Neural progenitor cell (in vitro differentiated cells): ENCODE measurements at regions not wholly inside any gene's neighbourhood (a gene's known extent, or its start where the extent isn't known, plus 50 kb on each side); places are given as distances from the start of the nearest gene placed in this dataset.

Experiments
- DNase-seq: peaks from one replicate; pipeline ENCODE4 v3.0.0-alpha.2; 2016; ENCODE audit warnings: low spot score
- H2AFZ ChIP-seq: fragments of 200-600 bp; sonication (generic); replicated peaks from 2 replicates; pipeline ENCODE4 v1.6.1; 2016; ENCODE audit warnings: antibody characterized with exemption
- H3F3A ChIP-seq: fragments of 200-600 bp; sonication (generic); 2 replicates; pipeline ENCODE4 v1.6.1; 2016; ENCODE audit warnings: antibody characterized with exemption, low read depth
- H3K27ac ChIP-seq: fragments of 200-600 bp; sonication (generic); 2 replicates; pipeline ENCODE4 v1.5.1; 2016; ENCODE audit warnings: mild to moderate bottlenecking
- H3K27me3 ChIP-seq: fragments of 200-600 bp; sonication (generic); 2 replicates; pipeline ENCODE4 v1.6.1; 2016; ENCODE audit warnings: mild to moderate bottlenecking, moderate library complexity
- H3K36me3 ChIP-seq: fragments of 200-600 bp; sonication (generic); 2 replicates; pipeline ENCODE4 v1.5.1; 2016
- H3K4me1 ChIP-seq: fragments of 200-600 bp; sonication (generic); 2 replicates; pipeline ENCODE4 v1.6.1; 2016; ENCODE audit warnings: mixed run types
- H3K4me2 ChIP-seq: fragments of 200-600 bp; sonication (generic); 2 replicates; pipeline ENCODE4 v1.6.1; 2016
- H3K4me3 ChIP-seq: fragments of 200-600 bp; sonication (generic); 2 replicates; pipeline ENCODE4 v1.5.1; 2016
- H3K79me2 ChIP-seq: fragments of 200-600 bp; sonication (generic); 2 replicates; pipeline ENCODE4 v1.6.1; 2016; ENCODE audit warnings: low read depth
- H3K9ac ChIP-seq: fragments of 200-600 bp; sonication (generic); 2 replicates; pipeline ENCODE4 v1.6.1; 2016
- H3K9me3 ChIP-seq: fragments of 200-600 bp; sonication (generic); 2 replicates; pipeline ENCODE4 v1.5.1; 2016; ENCODE audit warnings: low read depth
- H4K20me1 ChIP-seq: fragments of 200-600 bp; sonication (generic); 2 replicates; pipeline ENCODE4 v1.6.1; 2016; ENCODE audit warnings: low read depth
- H3K27ac Mint-ChIP-seq: 3 replicates; pipeline ENCODE4 v1.8.0; 2021; ENCODE audit warnings: mixed read lengths
- H3K27me3 Mint-ChIP-seq: 2 replicates; pipeline ENCODE4 v1.8.0; 2022; ENCODE audit warnings: low read depth, mild to moderate bottlenecking, inconsistent platforms, moderate library complexity, mixed read lengths; ENCODE audit not compliant: insufficient read depth
- H3K36me3 Mint-ChIP-seq: 3 replicates; pipeline ENCODE4 v1.8.0; 2021; ENCODE audit warnings: mixed read lengths
- H3K4me1 Mint-ChIP-seq: 3 replicates; pipeline ENCODE4 v1.8.0; 2021; ENCODE audit warnings: mixed read lengths
- H3K4me3 Mint-ChIP-seq: 3 replicates; pipeline ENCODE4 v1.8.0; 2021; ENCODE audit warnings: mild to moderate bottlenecking, moderate library complexity, mixed read lengths
- H3K9me3 Mint-ChIP-seq: 3 replicates; pipeline ENCODE4 v1.8.0; 2020; ENCODE audit warnings: mixed read lengths
- EZH2 ChIP-seq: fragments of 200-600 bp; sonication (generic); IDR thresholded peaks from 2 replicates; pipeline ENCODE4 v1.6.1; 2017; ENCODE audit warnings: antibody characterized with exemption, mild to moderate bottlenecking, moderate library complexity
- EZH2phosphoT487 ChIP-seq: fragments of 200-600 bp; sonication (generic); IDR thresholded peaks from 2 replicates; pipeline ENCODE4 v1.6.1; 2017; ENCODE audit warnings: antibody characterized with exemption
- TF ChIP-seq, protein P1 (sequence below): fragments of 200-600 bp; sonication (generic); IDR thresholded peaks from 2 replicates; pipeline ENCODE4 v1.5.1; 2017; ENCODE audit warnings: antibody characterized with exemption, mild to moderate bottlenecking

DNA sequence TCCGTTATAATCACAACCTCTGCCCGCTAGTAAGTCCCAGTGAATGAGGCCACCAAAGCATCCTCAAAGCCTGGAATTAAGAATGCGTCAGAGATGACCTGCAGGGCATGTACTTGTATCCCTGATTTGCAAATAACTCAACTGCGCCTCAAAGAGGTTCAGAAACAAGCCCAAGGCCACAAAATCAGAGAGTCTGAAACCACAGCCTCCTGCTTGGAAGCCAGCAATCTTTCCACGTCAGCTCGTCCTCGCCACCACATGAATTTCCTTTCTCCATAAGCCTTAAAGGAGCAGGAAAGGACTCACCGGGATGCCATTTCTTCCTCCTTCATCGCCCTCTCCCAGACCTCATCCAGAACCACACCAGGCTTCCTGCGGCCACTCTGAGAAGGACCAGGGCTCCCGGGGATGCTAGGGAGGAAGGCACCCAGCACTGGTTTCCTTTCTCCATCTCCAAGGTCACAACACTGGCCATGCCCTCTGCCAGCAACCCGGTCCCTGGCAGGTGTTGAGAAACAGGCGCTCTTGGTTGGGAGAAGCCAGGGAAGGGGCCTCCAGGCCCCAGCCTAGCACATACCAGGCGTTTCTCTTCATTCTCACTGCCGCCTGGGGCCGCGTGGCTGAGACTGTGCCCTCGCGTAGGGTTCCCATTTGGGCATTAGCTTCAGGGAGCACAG lies 191.2 kb upstream of the DIO3 start:
- Histone ChIP-seq H3K9ac (no peak overlapping the region), H3K4me2 (no peak overlapping the region), H4K20me1 (peaks cover 6% of the 10 kb centered on the region), H3K4me3 (no peak overlapping the region), H3K36me3 (no peaks in the 10 kb centered on the region), H3F3A (peaks cover 10% of the 10 kb centered on the region), H3K79me2 (no peaks in the 10 kb centered on the region), H3K9me3 (no peaks in the 10 kb centered on the region), H3K27me3 (peaks cover 4% of the 10 kb centered on the region), H3K4me1 (peaks cover 34% of the 10 kb centered on the region), H2AFZ (no peak overlapping the region), H3K27ac (no peak overlapping the region)
- Mint-ChIP-seq H3K27me3 (peaks cover 12% of the 10 kb centered on the region), H3K36me3 (no peaks in the 10 kb centered on the region), H3K27ac (no peak overlapping the region), H3K9me3 (peaks cover 2% of the 10 kb centered on the region), H3K4me3 (no peak overlapping the region), H3K4me1 (peaks cover 40% of the 10 kb centered on the region)
- TF ChIP-seq, protein P1, sequence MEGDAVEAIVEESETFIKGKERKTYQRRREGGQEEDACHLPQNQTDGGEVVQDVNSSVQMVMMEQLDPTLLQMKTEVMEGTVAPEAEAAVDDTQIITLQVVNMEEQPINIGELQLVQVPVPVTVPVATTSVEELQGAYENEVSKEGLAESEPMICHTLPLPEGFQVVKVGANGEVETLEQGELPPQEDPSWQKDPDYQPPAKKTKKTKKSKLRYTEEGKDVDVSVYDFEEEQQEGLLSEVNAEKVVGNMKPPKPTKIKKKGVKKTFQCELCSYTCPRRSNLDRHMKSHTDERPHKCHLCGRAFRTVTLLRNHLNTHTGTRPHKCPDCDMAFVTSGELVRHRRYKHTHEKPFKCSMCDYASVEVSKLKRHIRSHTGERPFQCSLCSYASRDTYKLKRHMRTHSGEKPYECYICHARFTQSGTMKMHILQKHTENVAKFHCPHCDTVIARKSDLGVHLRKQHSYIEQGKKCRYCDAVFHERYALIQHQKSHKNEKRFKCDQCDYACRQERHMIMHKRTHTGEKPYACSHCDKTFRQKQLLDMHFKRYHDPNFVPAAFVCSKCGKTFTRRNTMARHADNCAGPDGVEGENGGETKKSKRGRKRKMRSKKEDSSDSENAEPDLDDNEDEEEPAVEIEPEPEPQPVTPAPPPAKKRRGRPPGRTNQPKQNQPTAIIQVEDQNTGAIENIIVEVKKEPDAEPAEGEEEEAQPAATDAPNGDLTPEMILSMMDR, result no peak
- TF ChIP-seq EZH2 (no peak), EZH2phosphoT487 (no peak)
- no peak for DNase-seq

DNA sequence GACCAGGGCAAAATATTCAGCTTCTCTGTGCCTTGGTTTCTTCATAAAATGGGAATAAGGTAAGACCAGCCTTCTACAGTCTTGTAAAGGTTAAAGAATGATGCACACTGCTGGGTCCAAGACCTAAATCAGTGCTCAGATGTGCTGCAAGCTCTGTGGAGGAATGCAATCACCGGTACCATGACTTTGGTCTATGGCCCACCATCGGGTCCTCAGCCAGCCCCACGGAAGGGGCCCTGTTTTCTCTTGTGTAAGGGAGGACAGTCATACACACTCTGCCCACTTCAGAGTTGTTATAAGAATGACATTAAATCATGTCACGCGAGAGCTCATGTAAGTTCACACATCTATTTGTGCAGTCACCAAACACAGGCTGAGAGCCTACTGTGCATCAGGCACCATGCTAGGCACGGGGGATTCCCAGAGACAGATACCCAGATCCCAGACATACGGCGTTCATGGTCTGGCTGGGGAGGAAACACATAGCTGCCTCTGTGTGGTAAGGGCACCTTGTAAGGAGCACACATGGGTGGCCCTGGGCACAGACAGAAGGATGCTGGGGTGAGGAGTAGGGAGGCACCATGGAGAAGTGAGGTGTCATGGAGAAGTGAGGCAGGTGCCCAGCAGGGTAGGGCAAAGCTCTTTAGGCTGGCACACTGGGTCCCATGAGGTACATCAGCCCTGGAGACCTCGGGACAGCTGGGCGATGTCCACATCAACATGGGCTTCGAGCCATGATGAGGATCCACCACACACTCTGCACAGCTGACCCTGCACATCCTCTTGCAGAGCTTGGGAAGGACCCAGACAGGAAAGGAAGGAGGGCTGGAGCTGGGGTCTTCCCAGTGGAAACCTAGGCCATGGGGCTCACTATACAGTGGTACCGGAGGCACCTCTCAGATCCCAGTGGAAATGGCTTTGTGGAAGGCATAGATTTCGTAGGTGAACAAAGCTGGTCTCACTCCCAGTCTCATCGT lies 190.4 kb upstream of the DIO3 start:
- no peak for DNase-seq
- Histone ChIP-seq H3K4me1 (peaks cover 26% of the 10 kb centered on the region), H3K4me3 (no peak overlapping the region), H3K4me2 (no peak overlapping the region), H3K9ac (no peak overlapping the region), H3K79me2 (no peaks in the 10 kb centered on the region), H3K27ac (no peak overlapping the region), H3F3A (peaks cover 2% of the 10 kb centered on the region), H3K36me3 (no peaks in the 10 kb centered on the region), H3K27me3 (peaks cover 4% of the 10 kb centered on the region), H2AFZ (no peak overlapping the region), H3K9me3 (no peaks in the 10 kb centered on the region), H4K20me1 (no peaks in the 10 kb centered on the region)
- Mint-ChIP-seq H3K4me3 (no peak overlapping the region), H3K9me3 (peaks cover 2% of the 10 kb centered on the region), H3K36me3 (no peaks in the 10 kb centered on the region), H3K27me3 (peaks cover 12% of the 10 kb centered on the region), H3K4me1 (peaks cover 31% of the 10 kb centered on the region), H3K27ac (no peak overlapping the region)
- TF ChIP-seq EZH2, result no peak
- TF ChIP-seq EZH2phosphoT487, result no peak
- TF ChIP-seq, protein P1, result no peak

DNA sequence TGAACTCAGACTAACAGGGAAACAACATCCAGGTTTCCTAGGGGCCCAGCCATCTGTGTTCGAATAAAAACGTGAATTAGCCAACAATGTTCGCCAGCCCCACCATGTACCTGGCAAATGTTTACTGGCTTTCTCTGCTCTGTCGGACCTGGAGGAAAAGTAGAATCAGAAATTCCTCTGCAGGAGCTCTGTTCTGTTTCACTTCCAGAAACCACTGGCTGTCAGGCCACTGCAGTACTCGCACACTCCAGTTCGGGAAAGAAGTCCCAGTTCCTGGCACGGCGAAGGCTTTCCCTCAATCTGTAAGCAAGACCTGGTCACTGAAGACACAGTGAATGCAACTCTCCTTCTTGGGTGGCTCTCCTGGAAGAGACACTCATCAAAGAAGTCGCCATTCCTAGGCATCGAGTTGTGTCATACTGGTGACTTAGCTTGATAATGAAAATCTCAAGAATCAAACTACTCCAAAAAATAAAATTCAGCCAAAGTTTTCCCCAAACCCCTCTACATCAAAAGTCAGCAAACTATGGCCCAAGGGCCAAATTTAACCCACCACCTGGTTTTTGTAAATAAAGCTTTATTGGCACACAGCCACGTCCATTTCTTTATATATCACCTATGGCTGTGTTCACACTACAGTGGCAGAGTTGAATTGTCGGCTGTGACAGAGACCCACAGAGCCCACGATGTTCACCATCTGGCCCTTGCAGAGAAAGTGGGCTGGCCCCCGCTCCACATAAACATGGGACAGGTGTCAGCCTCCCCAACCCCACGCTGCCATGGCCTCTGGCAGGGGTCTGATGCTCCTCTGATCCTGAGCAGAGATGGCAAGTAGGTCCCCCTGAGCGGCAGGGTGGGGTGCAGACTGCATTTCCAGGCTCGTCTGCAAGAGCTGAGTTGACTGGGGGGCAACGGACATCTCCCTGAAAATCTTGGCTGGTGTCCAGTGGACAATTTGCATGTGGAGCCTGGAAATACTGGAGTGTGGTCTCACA lies 189.2 kb upstream of the DIO3 start:
- no peak overlapping the region for H3K4me3 Mint-ChIP-seq
- H3K27me3 Mint-ChIP-seq, result peaks cover 10% of the 10 kb centered on the region
- H3K9me3 Mint-ChIP-seq, result peaks cover 2% of the 10 kb centered on the region
- no peak for TF ChIP-seq EZH2phosphoT487
- TF ChIP-seq, protein P1, result no peak
- no peak for TF ChIP-seq EZH2
- H3K9me3 ChIP-seq, result no peaks in the 10 kb centered on the region
- H3K27ac ChIP-seq, result no peak overlapping the region
- H3K79me2 ChIP-seq, result no peaks in the 10 kb centered on the region
- DNase-seq, result no peak
- no peak overlapping the region for H3K27ac Mint-ChIP-seq
- H4K20me1 ChIP-seq, result no peaks in the 10 kb centered on the region
- H3K4me1 Mint-ChIP-seq, result peaks cover 23% of the 10 kb centered on the region
- H3K9ac ChIP-seq, result no peak overlapping the region
- H3F3A ChIP-seq, result no peaks in the 10 kb centered on the region
- H3K4me1 ChIP-seq, result peaks cover 17% of the 10 kb centered on the region
- H2AFZ ChIP-seq, result no peak overlapping the region
- no peaks in the 10 kb centered on the region for H3K36me3 Mint-ChIP-seq
- no peaks in the 10 kb centered on the region for H3K27me3 ChIP-seq
- H3K4me3 ChIP-seq, result no peak overlapping the region
- H3K4me2 ChIP-seq, result no peak overlapping the region
- no peaks in the 10 kb centered on the region for H3K36me3 ChIP-seq
